CD4-positive, alpha-beta T cell treated with Interleukin-17A for 1 hour (primary cell): ENCODE measurements at regions not wholly inside any gene's neighbourhood (a gene's known extent, or its start where the extent isn't known, plus 50 kb on each side); places are given as distances from the start of the nearest gene placed in this dataset.
"Not testable (repeated sequence)": the region's sequence is repeated elsewhere in the genome, so short reads cannot be mapped to it uniquely, and the experiment has no call there.

Experiments
- DNase-seq: peaks from one replicate; pipeline ENCODE4 v3.0.0-alpha.2; 2020

DNA sequence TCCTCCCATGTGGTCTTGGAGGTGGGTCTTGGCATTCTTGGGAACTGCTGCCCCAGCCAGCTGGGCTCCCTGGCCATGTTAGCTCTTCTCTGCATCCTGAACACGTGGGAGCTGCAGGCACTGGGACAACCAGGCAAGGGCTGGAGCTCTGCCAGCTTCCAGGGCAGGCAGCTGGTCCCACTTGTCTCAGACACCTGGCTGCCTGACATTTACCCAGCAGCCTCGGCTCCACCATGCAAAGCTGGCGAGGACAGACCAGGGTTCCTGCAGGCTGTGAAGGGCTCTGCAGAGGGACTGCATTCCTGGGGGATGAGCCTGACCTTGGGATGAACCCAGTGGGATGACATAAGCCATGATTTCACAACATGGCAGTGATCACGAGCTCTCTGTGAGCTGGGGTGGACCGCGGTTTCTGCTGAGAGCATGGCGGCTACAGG, 99.0 kb upstream of the TSHZ3 start:
- no peak for DNase-seq

DNA sequence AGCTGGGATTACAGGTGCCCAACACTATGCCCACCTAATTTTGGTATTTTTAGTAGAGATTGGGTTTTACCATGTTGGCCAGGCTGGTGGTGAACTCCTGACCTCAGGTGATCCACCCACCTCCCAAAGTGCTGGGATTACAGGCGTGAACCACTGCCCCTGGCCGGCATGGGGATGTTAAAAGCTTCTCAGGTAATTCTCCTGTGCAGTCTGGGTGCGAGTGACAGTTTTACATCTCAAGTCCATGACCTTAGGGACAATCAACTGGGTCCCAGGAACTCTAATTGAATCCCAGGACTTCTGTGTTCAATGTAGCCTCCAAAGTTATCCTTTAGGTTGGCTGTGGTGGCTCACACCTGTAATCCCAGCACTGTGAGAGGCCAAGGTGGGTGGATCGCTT, 100.1 kb upstream of the TSHZ3 start:
- DNase-seq = no peak

DNA sequence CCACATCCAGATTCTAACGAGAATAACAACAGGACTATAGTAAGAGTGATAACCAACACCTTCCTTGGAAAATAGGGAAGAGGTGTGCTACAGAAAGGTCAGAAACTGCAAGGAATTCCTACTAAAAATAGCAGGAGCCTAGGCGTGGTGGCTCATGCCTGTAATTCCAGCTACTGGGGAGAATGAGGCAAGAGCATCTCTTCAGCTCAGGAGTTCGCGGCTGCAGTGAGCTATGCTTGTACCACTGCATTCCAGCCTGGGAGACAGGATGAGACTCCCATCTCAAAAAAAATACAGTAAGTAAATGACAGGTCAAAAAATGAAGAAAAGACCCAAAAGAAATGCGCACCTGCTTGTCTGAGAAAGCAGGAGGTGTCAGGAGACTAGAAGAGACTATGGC, 101.5 kb upstream of the TSHZ3 start:
- DNase-seq = no peak

- no peak for DNase-seq
Measured at GRCh38 chr19:31451686-31452330, 102.6 kb upstream of the TSHZ3 start.

GRCh38 chr19:31459430-31459829, 110.2 kb upstream of the TSHZ3 start:
- no peak for DNase-seq

- DNase-seq = no peak
Measured at GRCh38 chr19:31461814-31462539, 112.7 kb upstream of the TSHZ3 start.

- no peak for DNase-seq
Measured at GRCh38 chr19:31470229-31470939, 121.1 kb upstream of the TSHZ3 start.

GRCh38 chr19:31470952-31471351, 121.7 kb upstream of the TSHZ3 start:
- no peak for DNase-seq

DNA sequence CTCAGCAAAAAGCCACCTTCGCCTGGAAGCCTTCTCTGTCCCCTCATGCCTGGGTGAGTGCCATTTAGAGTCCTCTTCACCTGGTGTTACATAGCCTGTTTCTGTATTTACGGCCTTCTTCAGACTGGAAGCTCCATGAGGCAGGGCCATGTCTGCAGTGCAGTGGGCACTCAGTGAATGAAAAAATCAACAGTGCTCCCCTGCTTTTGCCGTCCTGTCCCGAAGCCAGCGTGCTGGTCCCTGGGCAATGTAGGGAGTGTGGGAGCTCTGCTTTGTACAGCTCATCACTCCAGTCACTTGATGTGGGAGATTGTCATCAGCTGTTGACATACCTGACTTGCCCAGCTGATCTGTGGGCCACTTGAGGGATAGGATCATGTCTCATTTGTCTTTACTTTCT, 129.0 kb upstream of the TSHZ3 start:
- no peak for DNase-seq

DNA sequence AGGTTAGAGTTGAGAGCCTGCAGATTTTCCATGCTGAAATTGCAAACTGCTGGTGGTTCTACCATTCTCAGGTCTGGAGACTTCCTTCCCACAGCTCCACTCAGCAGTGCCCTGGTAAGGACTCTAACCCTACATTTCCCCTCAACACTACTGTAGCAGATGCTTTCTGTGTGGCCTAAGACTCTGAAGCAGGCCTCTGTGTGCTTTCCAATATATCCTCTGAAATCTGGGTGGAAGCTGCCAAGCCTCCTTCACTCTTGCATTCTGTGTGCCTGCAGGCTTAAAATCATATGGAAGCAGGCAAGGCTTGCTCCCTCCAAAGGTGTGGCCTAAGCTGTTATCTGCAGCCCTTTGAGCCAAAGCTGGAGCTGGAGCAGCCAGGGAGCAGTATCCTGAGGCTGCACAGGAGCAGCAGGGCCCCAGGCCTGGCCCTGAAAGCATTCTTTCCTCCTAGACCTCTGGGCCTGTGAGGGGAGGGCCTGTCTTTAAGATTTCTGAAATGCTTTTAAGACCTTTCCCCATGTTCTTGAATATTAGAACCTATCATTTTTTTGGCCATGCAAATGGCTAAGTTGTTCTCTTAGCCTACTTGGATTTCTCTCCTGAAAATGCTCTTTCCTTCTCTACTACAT, 134.1 kb upstream of the TSHZ3 start:
- no peak for DNase-seq

DNA sequence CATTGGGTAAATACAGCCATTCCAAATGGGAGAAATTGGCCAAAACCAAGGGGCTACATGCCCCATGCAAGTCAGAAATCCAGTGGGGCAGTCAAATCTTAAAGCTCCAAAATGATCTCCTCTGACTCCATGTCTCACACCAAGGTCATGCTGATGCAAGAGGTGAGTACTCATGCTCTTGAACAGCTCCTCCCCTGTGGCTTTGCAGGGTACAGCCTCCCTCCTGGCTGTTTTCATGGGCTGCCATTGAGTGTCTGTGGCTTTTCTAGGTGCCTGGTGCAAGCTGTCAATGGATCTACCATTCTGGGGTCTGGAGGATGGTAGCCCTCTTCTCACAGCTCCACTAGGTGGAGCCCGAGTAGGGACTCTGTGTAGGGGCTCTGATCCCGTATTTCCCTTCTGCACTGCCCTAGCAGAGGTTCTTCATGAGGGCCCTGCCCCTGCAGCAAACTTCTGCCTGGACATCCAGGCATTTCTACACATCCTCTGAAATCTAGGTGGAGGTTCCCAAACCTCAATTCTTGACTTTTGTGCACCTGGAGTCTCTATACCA, 135.7 kb upstream of the TSHZ3 start:
- DNase-seq = not testable (repeated sequence)

- no peak for DNase-seq
Measured at GRCh38 chr19:31485472-31485871, 136.2 kb upstream of the TSHZ3 start.

DNA sequence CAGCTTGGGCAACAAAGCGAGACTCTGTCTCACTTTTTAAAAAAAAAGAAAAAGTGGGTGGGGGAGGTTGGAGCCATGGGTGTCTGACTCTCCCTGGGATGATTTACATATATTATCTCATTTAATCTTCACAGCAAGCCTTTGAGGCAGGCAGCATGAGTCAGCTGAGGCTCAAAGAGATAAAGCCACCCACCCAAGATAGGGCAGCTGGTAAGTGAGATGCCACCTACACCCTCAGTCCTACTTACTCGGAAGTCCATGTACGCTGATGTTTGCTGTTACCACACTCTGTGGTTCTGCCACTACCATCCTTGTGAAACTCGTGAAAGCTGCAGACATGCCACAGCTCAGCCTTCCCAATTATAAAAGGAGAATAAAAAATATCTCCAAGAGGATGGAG, 142.0 kb upstream of the TSHZ3 start:
- no peak for DNase-seq

DNA sequence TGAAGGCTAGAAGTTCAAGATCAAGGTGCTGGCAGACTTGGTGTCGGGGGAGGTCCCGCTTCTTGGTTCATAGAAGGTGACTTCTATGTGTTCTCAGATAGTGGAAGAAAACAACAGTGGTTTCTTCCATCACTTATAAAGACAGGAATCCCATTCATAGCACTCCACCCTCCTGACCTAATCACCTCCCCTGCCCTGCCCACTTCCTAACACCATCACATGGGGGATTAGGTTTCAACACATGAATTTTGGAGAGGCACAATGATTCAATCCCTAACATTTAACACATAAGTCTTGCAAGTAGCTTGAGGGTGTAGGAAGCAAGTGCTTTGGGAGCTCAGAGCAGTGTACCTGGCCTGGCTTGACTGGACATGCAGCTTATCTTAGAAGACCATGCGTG, 142.8 kb upstream of the TSHZ3 start:
- DNase-seq = no peak

- no peak for DNase-seq
Measured at GRCh38 chr19:31496076-31496475, 146.8 kb upstream of the TSHZ3 start.

GRCh38 chr19:31497709-31498108, 148.5 kb upstream of the TSHZ3 start:
- no peak for DNase-seq

GRCh38 chr19:31498781-31499180, 149.5 kb upstream of the TSHZ3 start:
- no peak for DNase-seq

DNA sequence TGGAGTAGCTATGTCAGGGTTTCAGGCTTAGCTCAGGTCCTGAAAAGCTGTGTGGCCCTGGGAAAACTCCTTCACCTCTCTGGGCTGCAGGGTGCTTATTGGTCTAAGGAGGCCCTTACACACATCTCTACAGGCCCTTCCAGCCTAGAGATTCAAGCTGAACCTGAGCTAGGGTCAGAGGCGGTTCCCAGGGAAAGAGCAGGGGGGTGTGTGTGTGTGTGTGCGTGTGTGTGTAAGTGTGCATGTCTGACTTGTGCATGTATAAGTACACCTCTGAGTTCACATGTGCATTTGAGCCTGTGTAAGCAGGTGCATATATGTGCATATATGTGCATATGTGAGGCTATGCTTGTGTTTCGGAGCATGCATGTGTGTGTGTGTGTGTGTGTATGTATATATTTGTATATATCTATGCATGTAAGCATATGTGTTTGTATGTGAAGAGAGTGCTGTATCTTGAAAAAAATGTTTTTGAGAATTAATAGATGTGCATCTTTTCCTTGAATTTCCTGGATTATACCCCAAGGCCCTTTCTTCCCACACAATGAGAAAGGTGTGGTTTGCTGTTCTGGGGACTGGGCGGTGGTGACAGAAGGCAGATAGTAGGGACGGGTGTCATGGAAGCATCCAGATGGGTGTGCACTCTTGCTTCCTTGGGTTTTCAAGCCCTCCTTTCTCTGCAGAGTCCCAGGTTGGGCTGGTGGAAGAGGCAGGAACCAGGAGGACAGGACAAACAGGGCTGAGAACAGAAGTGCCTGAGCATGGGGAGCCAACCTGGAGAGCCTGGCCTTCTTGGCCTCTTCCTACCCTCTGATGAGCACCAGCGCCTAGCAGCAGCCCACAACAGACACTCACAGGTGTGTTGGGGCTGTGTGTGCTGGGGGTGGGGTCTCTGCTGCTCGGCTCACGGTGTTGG, 150.3 kb upstream of the TSHZ3 start:
- DNase-seq = no peak

DNA sequence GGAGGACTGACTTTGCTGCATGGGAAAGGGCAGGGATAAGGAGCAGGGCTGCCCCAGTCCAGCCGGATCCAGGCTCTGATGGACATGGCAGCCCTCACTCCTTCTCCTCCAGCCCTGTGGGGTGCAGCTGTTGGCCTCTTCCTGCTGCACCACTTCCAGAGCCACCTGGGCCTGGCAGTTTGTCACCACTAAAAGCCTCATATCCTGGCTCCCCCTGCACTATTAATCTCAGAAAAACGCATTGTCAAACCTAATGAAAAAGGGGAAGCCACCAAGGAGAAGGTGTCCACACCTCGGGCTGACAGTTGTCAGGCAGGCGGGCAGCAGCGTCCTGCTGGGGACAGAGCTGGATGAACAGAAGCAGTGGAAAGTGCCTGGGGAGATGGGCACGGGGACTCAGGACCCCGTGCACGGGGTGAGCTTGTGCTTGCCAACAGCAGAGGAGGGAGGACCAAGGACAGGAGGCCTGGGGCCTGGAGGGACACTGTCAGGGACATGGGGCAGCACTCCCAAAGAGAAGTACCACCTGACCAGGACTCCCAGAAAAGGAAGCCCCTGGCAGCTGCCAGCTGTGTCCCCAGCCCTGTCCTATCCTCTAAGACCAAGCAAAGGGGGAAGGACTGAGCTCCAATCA, 151.1 kb upstream of the TSHZ3 start:
- no peak for DNase-seq

GRCh38 chr19:31500946-31501345, 151.7 kb upstream of the TSHZ3 start:
- no peak for DNase-seq

DNA sequence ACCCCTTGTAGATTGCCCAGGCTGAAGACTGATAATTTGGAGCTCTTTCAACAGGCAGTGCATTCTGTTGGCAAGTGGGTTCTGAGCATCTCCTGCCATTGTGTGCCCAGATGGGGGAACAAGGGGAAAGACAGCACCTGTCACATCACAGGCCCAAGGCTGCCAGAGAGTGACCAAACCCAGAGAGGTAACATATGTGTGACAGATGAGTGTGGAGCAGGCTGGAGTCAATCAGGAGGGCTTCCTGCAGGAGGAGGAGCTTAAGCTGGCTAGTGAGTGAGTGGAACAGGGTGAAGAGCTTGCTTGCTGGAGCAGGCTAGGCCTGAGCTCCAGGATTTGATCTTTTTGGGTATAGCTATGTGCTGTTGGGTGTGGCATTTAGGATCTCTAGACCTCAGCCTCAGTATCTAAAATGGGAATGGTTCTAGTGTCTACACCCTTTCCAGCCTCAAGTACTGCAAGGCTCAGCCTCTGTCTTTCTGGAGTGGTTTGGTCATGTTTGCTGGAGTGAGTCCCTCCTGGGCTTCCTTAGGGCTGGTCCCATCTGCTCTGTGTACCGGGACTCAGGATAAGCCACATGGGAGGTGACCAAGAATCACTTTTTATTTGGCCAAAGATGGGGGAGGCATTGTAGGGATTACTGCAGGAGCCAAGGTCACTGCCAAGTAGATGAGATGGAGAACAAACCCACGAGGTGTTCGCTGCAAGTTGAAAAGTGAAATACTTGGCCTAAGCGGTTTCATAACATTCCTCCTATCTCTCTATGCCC, 152.4 kb upstream of the TSHZ3 start:
- DNase-seq = no peak
